Ramos (cell line): ENCODE measurements at regions not wholly inside any gene's neighbourhood (a gene's known extent, or its start where the extent isn't known, plus 50 kb on each side); places are given as distances from the start of the nearest gene placed in this dataset.

Experiments
- in situ Hi-C: fragments of 300-500 bp; cut with MboI; formaldehyde crosslinking; loops from one replicate; pipeline ENCODE4 v1.14.3; 2022; ENCODE audit warnings: low sequenced_read_pairs; ENCODE audit not compliant: unreplicated experiment

DNA sequence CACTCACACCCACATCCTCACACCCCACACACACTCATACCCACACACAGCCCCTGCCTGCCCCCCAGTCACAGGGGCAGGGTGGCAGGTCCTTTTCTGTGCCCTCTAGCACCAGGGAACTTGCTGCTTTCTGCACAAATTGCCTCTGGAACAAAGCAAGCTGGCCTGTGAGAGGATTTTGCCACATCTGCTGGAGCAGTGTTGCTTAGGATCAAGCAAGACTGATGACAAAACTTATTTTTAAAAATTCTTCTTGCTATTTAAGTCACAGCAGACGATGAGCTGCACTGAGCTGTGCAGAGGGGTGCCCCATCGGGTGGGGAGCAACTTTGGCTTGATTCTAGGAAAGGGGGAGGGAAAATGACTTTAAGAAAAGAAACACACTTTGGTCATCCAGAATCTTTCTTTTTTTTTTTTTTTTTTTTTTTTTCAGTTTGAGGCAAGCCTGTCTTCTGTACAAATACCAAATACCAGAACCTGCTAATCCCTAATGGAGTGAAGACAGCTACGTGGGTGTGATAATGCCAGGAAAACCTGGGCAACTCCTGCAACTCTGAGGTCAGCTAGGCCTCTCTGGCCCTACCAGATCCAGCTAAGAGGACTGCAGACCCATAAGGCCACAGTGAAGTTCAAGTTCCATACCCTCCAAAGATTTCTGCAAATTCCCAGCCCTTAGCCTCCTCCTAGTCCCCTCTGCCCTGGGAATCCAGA, 195.3 kb downstream of the ABHD5 start:
- in situ Hi-C loops, result loop anchor here (10.0 kb wide), 1 partner anchor 109 kb away; no protein-coding TSS in a partner anchor

DNA sequence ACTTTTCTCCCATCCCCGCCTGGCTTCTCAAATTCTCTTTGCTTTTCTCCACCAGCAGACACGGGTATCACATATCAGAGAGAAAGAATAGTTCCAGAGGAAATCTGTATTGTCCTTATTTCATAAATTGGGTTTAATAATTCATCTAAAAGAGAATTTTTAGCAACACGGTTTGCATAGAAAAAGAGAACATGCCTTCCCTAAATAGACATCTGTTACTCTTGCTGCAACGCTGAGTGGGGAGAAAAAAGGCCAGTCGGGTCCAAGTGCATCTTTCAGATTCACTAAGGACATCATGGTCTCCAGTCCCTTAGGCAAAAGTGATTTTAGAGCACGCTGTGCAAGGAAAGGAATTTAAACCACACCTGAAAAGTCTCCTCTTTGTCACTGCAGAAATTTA, 201.3 kb downstream of the ABHD5 start:
- in situ Hi-C loops, result no loop called here

GRCh38 chr3:43892526-43892925, 201.8 kb downstream of the ABHD5 start:
- in situ Hi-C loops, result no loop called here

DNA sequence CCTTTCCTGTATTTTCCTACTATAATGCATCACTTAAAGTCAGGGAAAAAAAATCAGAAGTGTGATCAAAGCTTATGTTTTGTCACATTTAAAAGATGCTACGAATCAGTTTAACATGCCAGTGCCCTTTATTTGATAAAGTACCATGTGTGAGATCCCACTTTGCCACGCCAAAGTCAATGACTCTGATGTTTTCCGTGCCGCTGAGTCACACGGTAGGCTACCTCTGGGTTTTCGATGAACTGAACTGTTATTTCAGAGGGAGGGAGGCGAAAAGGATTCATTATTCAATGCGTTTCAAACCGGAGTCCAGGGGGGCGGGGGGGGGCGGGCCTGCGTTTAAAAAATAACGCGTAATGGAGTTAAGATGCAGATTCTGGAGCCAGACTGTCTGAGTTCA, 203.0 kb downstream of the ABHD5 start:
- in situ Hi-C loops, result no loop called here

- in situ Hi-C loops, result no loop called here
These were observed 203.7 kb downstream of the ABHD5 start for GRCh38 chr3:43894176-43895049.

DNA sequence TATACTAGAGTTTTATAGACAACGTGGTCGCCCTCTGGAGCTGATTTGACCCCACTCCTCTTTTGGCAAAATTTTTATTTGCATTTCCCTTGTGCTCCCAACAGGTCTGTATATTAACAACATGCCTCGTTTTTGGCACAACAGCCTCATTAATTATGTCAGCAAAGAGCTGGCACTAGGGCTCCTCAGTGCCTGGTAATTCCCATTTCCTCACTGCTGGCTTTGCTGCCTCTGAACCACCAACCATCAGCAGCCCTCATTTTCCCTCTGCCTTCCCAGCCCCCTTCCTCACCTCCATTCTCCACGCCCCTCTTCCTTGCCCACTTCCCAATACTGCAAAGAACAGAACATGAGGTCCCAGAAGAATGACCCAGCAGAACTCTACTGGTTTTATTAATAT, 204.8 kb downstream of the ABHD5 start:
- in situ Hi-C loops, result no loop called here

DNA sequence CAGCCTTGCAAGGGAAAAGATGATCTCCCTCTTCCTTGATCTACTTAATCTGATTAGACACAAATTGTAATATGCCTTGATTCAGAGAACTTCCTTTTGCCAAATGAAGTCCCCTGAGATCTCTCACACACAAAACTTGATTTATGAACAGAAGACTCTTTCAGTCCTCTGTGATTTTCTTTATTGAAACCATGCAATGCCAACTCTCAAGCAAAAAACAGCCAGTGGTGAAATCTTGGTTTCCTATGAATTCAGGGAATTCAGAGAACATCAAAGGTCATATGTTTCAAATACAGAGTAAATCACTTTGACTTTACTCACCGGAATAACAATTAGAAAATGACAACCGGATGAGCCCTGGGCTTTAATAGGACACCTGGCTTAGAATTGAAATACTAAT, 211.7 kb downstream of the ABHD5 start:
- in situ Hi-C loops, result no loop called here

- in situ Hi-C loops, result no loop called here
These were observed 214.4 kb downstream of the ABHD5 start for GRCh38 chr3:43905157-43905556.

DNA sequence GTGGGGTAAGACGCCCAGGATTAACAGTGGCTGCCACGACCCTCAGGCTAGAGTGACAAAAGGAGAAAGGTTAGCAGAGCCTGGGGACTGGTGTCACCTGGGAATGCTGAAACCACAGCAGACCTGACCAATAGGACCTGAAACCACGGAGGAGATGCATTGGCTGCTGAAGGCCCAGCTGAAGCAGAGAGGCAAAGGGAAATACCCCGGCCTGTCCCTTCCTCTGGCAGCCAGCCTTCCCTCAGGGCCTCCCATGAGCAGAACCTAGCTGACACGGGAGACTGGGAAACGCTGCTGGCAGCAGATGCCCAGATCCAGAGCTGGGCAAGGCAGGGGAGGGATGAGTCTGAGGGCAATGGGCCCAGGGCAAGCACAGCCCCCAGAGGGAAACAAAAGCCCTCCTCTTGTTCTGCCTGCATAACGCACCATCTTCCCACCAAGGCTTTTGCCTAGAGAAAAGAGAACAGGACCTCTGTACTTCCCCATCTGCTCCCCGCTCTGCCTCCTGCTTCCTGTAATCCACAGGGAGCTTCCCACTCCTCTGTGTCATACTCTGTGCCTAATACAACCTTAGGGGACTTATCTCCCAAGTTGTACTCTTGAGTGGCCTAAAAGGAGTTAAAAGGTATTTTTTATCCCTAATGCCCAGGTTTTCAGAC, 216.2 kb downstream of the ABHD5 start:
- in situ Hi-C loops, result no loop called here

GRCh38 chr3:43907508-43907858, 216.7 kb downstream of the ABHD5 start:
- in situ Hi-C loops, result no loop called here

DNA sequence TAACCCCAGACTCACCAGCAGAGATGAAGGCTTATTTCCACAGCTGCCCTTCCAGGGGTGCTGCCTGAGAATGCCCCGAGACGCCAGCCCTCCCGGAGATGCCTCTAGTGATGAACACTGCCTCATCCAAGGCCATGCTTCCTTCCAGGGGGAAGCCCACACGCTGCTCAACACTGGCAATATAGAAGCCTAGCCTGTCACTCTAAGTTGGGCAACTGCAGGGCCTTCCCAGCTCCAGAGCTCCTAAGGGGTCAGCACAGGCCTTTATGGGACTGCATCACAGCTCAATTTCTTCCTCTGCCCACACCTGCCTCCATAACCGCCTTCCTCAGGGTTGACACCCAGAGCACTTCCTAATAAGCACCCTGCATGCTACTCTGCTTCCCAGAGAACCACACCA, 217.7 kb downstream of the ABHD5 start:
- in situ Hi-C loops, result no loop called here

- in situ Hi-C loops, result no loop called here
These were observed 218.4 kb downstream of the ABHD5 start for GRCh38 chr3:43909149-43909548.

DNA sequence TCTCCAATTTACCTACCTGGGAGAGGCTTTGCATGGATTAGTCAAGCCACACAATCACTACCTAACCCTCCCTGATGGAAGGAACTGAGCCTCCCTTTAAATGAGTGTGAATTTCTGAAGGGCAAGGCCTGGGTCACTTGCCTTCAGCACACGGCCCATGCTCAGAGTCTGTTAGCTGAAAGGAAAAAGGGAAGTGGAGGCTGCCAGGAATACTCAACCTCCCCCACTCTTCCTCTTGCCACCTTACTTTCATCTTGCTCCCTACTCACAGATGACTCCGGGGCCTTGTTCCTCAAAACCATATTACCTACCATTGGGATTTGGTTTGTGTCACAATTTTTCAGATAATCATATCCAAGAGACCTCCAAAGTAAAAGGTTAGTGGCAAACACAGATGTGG, 220.0 kb downstream of the ABHD5 start:
- in situ Hi-C loops, result no loop called here

GRCh38 chr3:43913036-43913948, 222.6 kb downstream of the ABHD5 start:
- in situ Hi-C loops, result no loop called here

DNA sequence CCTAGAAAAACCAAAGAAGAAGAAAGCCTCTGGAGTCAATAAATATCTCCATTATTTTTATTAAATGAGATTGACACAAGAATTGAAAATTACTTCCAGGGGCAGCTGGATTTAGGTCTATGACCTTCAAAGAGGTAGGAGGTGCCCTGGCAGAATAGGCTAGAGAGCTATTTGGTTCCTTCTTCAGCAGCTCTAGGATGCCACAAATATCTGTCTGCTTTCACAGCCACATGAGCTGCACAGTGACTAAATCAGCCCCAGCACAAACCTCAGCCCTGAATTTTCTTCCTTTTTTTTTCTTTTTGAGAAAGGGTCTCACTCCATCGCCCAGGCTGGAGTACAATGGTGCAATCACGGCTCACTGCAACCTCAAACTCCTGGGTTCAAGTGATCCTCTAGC, 223.5 kb downstream of the ABHD5 start:
- in situ Hi-C loops, result no loop called here

- in situ Hi-C loops, result no loop called here
These were observed 224.8 kb downstream of the ABHD5 start for GRCh38 chr3:43915546-43915945.

GRCh38 chr3:43917361-43917760, 226.6 kb downstream of the ABHD5 start:
- in situ Hi-C loops, result no loop called here

GRCh38 chr3:43919029-43919428, 228.3 kb downstream of the ABHD5 start:
- in situ Hi-C loops, result no loop called here

DNA sequence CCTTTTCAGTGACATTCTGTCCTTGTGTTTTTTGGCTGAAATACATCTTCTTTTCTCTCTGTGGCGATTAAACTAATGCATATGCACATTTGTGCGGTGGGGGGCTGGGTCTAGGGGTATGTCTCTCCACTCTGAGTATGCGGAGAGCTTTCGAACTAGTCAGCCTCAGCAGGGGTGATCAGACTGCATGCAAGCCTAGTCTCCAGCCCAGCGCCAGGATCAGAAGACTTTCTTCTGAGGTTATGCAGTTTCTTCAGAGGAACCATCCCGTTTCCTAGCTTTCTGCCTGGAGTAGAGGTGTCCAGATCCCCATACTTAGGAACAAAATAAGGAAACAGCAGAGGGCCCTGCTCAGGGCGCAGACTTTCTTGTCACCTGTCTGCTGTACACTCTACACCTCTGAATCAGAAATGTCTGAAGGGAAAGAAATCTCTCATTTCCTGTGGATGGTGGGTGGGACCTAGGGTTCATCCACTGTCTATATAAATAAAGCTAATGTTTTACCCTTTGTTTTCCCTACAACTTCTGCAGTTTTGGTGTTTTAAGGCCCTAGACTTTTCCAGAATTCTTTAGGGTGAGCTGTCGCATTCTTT, 230.4 kb downstream of the ABHD5 start:
- in situ Hi-C loops, result no loop called here

GRCh38 chr3:43922374-43922773, 231.6 kb downstream of the ABHD5 start:
- in situ Hi-C loops, result no loop called here
